22Rv1 (cell line): ENCODE measurements at regions not wholly inside any gene's neighbourhood (a gene's known extent, or its start where the extent isn't known, plus 50 kb on each side); places are given as distances from the start of the nearest gene placed in this dataset.

Source experiments
- H3K27ac ChIP-seq: fragments of 450-650 bp; 2 replicates; pipeline ENCODE4 v1.5.1; 2017
- CTCF ChIP-seq: fragments of 450-650 bp; IDR thresholded peaks from 2 replicates; pipeline ENCODE4 v1.5.1; 2017; ENCODE audit warnings: mild to moderate bottlenecking
- ZFX ChIP-seq: fragments of 450-650 bp; IDR thresholded peaks from 2 replicates; pipeline ENCODE4 v1.6.1; 2017; ENCODE audit warnings: antibody characterized with exemption, borderline replicate concordance

DNA sequence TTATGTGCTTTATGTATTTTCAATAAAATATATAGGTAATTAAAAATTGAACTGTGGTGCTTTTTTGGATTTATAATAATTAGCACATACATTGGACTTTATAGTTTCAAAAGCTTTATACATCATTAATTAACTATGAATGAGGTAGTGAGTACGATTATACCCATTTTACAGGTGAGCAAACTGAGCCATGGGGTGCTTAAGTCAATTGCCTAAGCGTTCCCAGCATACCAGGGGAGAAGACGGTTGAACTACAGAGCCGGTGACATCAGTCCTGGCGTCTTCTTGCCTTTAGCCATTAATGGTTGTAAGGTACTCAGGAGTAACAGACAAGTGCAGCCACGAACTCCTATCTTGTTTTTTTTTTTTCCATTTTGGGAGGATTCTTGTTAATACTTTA lies 172.8 kb downstream of the GATA3 start:
- no peak overlapping the region for H3K27ac ChIP-seq
- no peak for TF ChIP-seq CTCF
- TF ChIP-seq ZFX: no peak

GRCh38 chr10:8229153-8229552 lies 174.7 kb downstream of the GATA3 start:
- H3K27ac ChIP-seq: no peak overlapping the region
- TF ChIP-seq ZFX: no peak
- TF ChIP-seq CTCF: no peak

GRCh38 chr10:8230902-8231301 lies 176.4 kb downstream of the GATA3 start:
- H3K27ac ChIP-seq: no peak overlapping the region
- no peak for TF ChIP-seq ZFX
- no peak for TF ChIP-seq CTCF

DNA sequence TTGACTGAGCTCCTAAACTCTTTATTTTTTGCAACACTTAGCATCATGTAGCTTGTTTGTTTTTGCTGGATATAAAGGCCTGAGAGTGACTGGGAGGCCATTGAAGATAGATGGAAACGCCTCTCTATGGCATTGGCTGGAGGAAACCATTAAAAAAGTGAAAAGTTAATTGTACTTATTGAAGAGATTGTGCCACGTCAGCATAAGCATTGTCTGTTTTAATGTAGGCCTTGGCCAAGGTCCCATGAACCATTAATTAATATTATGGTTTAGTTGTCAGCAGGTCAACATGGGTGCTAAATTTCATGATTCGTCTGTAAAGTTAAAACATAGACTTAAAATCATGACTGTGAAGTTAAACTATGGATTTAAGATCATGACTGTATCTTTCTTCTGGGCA lies 178.6 kb downstream of the GATA3 start:
- TF ChIP-seq ZFX: no peak
- no peak for TF ChIP-seq CTCF

DNA sequence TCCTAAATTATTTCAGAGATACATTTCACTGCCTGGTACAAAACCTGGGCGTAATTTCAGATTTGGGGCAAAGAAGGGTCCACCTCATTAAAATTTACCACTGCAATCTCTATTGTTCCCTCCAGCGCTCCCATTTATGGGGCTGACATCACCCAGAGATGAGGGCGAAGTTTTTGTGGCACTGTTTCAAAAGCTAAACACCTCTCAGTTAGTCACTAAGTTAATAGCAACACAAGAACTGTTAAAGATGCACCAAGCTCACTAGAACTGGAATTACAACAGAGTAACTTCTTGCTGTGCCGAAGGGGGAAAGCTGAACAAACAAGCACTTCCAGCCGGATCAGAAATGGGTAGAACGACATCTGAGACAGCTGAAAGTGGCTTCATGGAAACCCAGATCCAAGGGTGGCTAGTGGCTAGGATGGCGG lies 179.4 kb downstream of the GATA3 start:
- no peak overlapping the region for H3K27ac ChIP-seq
- TF ChIP-seq ZFX (no peak), CTCF (no peak)

More for the DNA sequence above, 178.6 kb downstream of the GATA3 start:
- H3K27ac ChIP-seq: no peak overlapping the region

- H3K27ac ChIP-seq: no peak overlapping the region
- TF ChIP-seq ZFX (no peak), CTCF (no peak)
These were observed 181.0 kb downstream of the GATA3 start for GRCh38 chr10:8235253-8236027.

GRCh38 chr10:8238986-8239385 lies 184.5 kb downstream of the GATA3 start:
- TF ChIP-seq ZFX (no peak), CTCF (no peak)
- H3K27ac ChIP-seq: no peak overlapping the region
